Sigmoid colon (tissue), 4 donors: ENCODE measurements at regions not wholly inside any gene's neighbourhood (a gene's known extent, or its start where the extent isn't known, plus 50 kb on each side); places are given as distances from the start of the nearest gene placed in this dataset.

Source experiments
- CTCF ChIP-seq, 4 experiments: fragments of 450-650 bp in 3 of 4; fragments of 200-600 bp in 1 of 4; IDR thresholded peaks; one replicate each; pipeline ENCODE4 v1.5.1; 2016 to 2019; ENCODE audit warnings: antibody characterized with exemption in 4 of 4, mild to moderate bottlenecking in 3 of 4, moderate library complexity in 2 of 4
- EP300 ChIP-seq, 4 donors: sonication (generic); formaldehyde crosslinking; IDR thresholded peaks; one replicate each; pipeline ENCODE4 v1.6.1; 2017; ENCODE audit warnings: antibody characterized with exemption in 4 of 4
- POLR2A ChIP-seq, 2 donors: fragments of 450-650 bp; IDR thresholded peaks; one replicate each; pipeline ENCODE4 v1.6.1; 2016; ENCODE audit warnings: antibody characterized with exemption in 2 of 2, mild to moderate bottlenecking in 2 of 2, moderate library complexity in 2 of 2
- POLR2AphosphoS5 ChIP-seq, 4 donors: sonication (generic); formaldehyde crosslinking; IDR thresholded peaks; one replicate each; pipeline ENCODE4 v1.6.1; 2017; ENCODE audit warnings: antibody characterized with exemption in 4 of 4

- no peak for TF ChIP-seq POLR2A (IDR thresholded peaks at IDR 0.05)
- TF ChIP-seq CTCF (IDR thresholded peaks at IDR 0.05) = no peak
- no peak for TF ChIP-seq POLR2AphosphoS5 (IDR thresholded peaks at IDR 0.05)
- TF ChIP-seq EP300 (IDR thresholded peaks at IDR 0.05) = no peak
Observed at GRCh38 chr12:41850046-41850445, 294.6 kb downstream of the GXYLT1 start.
